K562 (cell line): ENCODE measurements at regions not wholly inside any gene's neighbourhood (a gene's known extent, or its start where the extent isn't known, plus 50 kb on each side); places are given as distances from the start of the nearest gene placed in this dataset.

ENCODE experiments used
- ATAC-seq: fragments of 200-7000 bp; cut with Tn5 transposase; 3 replicates; pipeline ENCODE4 v1.9.1; 2020; ENCODE audit warnings: moderate library complexity
- BruUV-seq: library from RNA; stranded (reverse); fragments of 400-500 nt; replicated peaks from 2 replicates; lab custom pipeline; 2021; lab: Mats Ljungman, UMichigan
- CTCF ChIA-PET: fragments of 300-600 bp; formaldehyde crosslinking; extraction: SDS; loops from one replicate; lab custom pipeline; 2021; ENCODE audit warnings: low intra/inter-chr PET ratio; lab: Yijun Ruan, JAX
- POLR2A ChIA-PET: fragments of 300-600, 350-650 bp; sonication (Branson Sonifier 250); formaldehyde crosslinking; extraction: SDS; loops from one replicate; lab custom pipeline; 2021; ENCODE audit warnings: antibody characterized with exemption, inconsistent platforms; lab: Yijun Ruan, JAX
- DNase-seq, 4 experiments: peaks; one replicate each; pipeline versions ENCODE4 v3.0.0 to v3.0.0-alpha.2; 2011 to 2018; ENCODE audit warnings: low spot score in 3 of 4, mixed read lengths in 3 of 4; ENCODE audit errors: extremely low read depth in 1 of 4
- FAIRE-seq: peaks from 2 replicates; lab custom pipeline; 2011; peaks lifted over from hg19 to GRCh38; lab: Jason Lieb, UNC
- H2AFZ ChIP-seq: 2 replicates; pipeline ENCODE4 v1.6.0; 2011; ENCODE audit warnings: low read depth, low read length, control low read depth, inconsistent platforms
- H3K27ac ChIP-seq: fragments of 200-600 bp; 3 replicates; pipeline ENCODE4 v1.8.0; 2011; ENCODE audit warnings: low read depth, mild to moderate bottlenecking, control low read depth, inconsistent platforms, low read length, moderate library complexity, mixed read lengths; ENCODE audit errors: extremely low read depth
- H3K27me3 ChIP-seq, 2 experiments: fragments of 300-600 bp in 1 of 2; 2 replicates in 1 of 2; 3 replicates in 1 of 2; pipeline versions ENCODE4 v1.6.0 to v1.8.0; 2011; ENCODE audit warnings: inconsistent platforms in 2 of 2, low read length in 2 of 2, mild to moderate bottlenecking in 1 of 2, mixed read lengths in 1 of 2, moderate library complexity in 1 of 2; ENCODE audit not compliant: control insufficient read depth in 2 of 2, insufficient read depth in 2 of 2
- H3K36me3 ChIP-seq: fragments of 300-600 bp; 3 replicates; pipeline ENCODE4 v1.8.0; 2011; ENCODE audit warnings: mild to moderate bottlenecking, low read length, inconsistent platforms; ENCODE audit not compliant: control insufficient read depth, insufficient read depth
- H3K4me1 ChIP-seq, 2 experiments: fragments of 200-600 bp in 1 of 2; replicated peaks in 1 of 2; 2 replicates in 1 of 2; 3 replicates in 1 of 2; pipeline versions ENCODE4 v1.5.1 to v1.8.0; 2011; ENCODE audit warnings: inconsistent platforms in 2 of 2, low read length in 2 of 2, mild to moderate bottlenecking in 1 of 2, mixed read lengths in 1 of 2, moderate library complexity in 1 of 2; ENCODE audit not compliant: control insufficient read depth in 2 of 2, insufficient read depth in 2 of 2
- H3K4me2 ChIP-seq: 2 replicates; pipeline ENCODE4 v1.6.1; 2011; ENCODE audit warnings: low read length, control low read depth, inconsistent platforms, mixed read lengths; ENCODE audit not compliant: insufficient read depth
- H3K4me3 ChIP-seq: fragments of 200-600 bp; sonication (generic), shearing (Covaris generic); 2 replicates; pipeline ENCODE4 v1.5.1; 2016; ENCODE audit warnings: control low read depth, inconsistent platforms
- H3K79me2 ChIP-seq: fragments of 200-600 bp; 3 replicates; pipeline ENCODE4 v1.8.0; 2011; ENCODE audit warnings: low read length, inconsistent platforms; ENCODE audit not compliant: control insufficient read depth, insufficient read depth
- H3K9ac ChIP-seq, 2 experiments: 2 replicates each; pipeline versions ENCODE4 v1.6.0 to v1.6.1; 2011; ENCODE audit warnings: low read depth in 2 of 2, low read length in 2 of 2, control low read depth in 1 of 2, inconsistent platforms in 1 of 2, mild to moderate bottlenecking in 1 of 2, mixed read lengths in 1 of 2; ENCODE audit not compliant: insufficient read depth in 1 of 2
- H3K9me1 ChIP-seq: one replicate; pipeline ENCODE4 v1.6.0; 2011; ENCODE audit warnings: inconsistent platforms, mild to moderate bottlenecking, low read length, moderate library complexity; ENCODE audit not compliant: control insufficient read depth, insufficient read depth
- H3K9me3 ChIP-seq: replicated peaks from 2 replicates; pipeline ENCODE4 v1.5.1; 2011; ENCODE audit warnings: low read depth, low read length, inconsistent platforms; ENCODE audit not compliant: control insufficient read depth, insufficient read depth
- H4K20me1 ChIP-seq: replicated peaks from 2 replicates; pipeline ENCODE4 v1.6.1; 2011; ENCODE audit warnings: low read length, inconsistent platforms, mixed read lengths; ENCODE audit not compliant: control insufficient read depth, insufficient read depth
- POLR3A ChIP-seq: IDR thresholded peaks from 2 replicates; pipeline ENCODE4 v1.6.1; 2011; ENCODE audit warnings: borderline replicate concordance, mild to moderate bottlenecking, moderate library complexity; ENCODE audit not compliant: insufficient read length, insufficient read depth; ENCODE audit errors: extremely low read depth
- RAD21 ChIP-seq, 2 experiments: fragments of 250-450 bp in 1 of 2; fragments of 450-650 bp in 1 of 2; sonication (Bioruptor Pico) in 1 of 2; formaldehyde crosslinking in 1 of 2; IDR thresholded peaks in 1 of 2; conservative IDR thresholded peaks in 1 of 2; 2 replicates each; pipeline versions ENCODE4 v1.4.0 to v1.8.0; 2020 to 2022; ENCODE audit warnings: mild to moderate bottlenecking in 2 of 2, moderate library complexity in 1 of 2
- SOX6 ChIP-seq: fragments of 450-650 bp; IDR thresholded peaks from 2 replicates; pipeline ENCODE4 v1.6.1; 2014; ENCODE audit warnings: mild to moderate bottlenecking
- SRSF3 ChIP-seq: fragments of 200-400 bp; formaldehyde crosslinking; IDR thresholded peaks from 2 replicates; pipeline ENCODE4 v1.6.1; 2016; ENCODE audit warnings: mild to moderate bottlenecking, low read length, moderate library complexity; ENCODE audit not compliant: insufficient read depth
- ZNF23 ChIP-seq: fragments of 250-450 bp; sonication (Bioruptor Pico); IDR thresholded peaks from 2 replicates; pipeline ENCODE4 v1.4.0; 2020; ENCODE audit warnings: mild to moderate bottlenecking
- ZNF584 ChIP-seq: fragments of 200-800 bp; sonication (Bioruptor generic); IDR thresholded peaks from 2 replicates; pipeline ENCODE4 v1.6.1; 2016; ENCODE audit warnings: low read depth, mild to moderate bottlenecking, missing genetic modification characterization, missing compliant biosample characterization
- ZNF695 ChIP-seq: fragments of 450-650 bp; formaldehyde crosslinking; IDR thresholded peaks from 2 replicates; pipeline ENCODE4 v1.4.0; 2020; ENCODE audit warnings: mild to moderate bottlenecking, moderate library complexity
- whole genome bisulfite sequencing: fragments of 100-300 bp; shearing (Covaris generic); methylation state at CpG from one replicate; pipeline ENCODE4 v1.1.6; 2016; ENCODE audit warnings: low coverage, mixed read lengths; ENCODE audit not compliant: insufficient coverage; ENCODE audit errors: missing lambda C conversion rate; 5-methylcytosine and 5-hydroxymethylcytosine counted together
- in situ Hi-C: fragments of 300-500 bp; cut with MboI; formaldehyde crosslinking; loops from 4 replicates; pipeline ENCODE4 v1.15.0; 2018; ENCODE audit warnings: inconsistent platforms, mixed read lengths
- intact Hi-C: fragments of 100-400 bp; cut with micrococcal nuclease; formaldehyde crosslinking; loops from 2 replicates; pipeline ENCODE4 v1.14.2; 2022
- TF ChIP-seq, protein P1 (sequence below): sonication (generic); formaldehyde crosslinking; IDR thresholded peaks from 2 replicates; pipeline ENCODE4 v1.8.1; 2022; ENCODE audit warnings: missing genetic modification reagents
- TF ChIP-seq, protein P2 (sequence below): sonication (generic); formaldehyde crosslinking; IDR thresholded peaks from 2 replicates; pipeline ENCODE4 v1.8.1; 2023; ENCODE audit warnings: mild to moderate bottlenecking, missing genetic modification reagents

DNA sequence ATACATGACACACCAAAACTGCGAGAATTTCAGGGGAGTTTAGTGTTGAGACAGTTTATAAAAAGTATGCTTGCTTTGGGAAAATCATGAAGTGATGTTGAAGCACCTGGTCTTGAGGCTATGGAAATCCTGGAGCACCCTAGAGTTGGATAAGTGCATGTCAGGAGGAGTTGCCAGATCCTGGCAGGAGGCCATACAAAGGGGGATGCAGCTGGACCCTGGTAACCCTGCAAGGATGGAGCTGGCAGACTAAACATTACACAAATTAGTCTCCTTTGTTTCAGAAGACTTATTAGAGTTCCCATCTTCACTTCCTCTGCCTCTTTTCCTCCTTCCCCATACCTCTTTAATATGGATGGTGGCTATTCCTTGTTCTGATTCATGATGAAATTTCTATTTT lies 907.0 kb downstream of the BCL11B start:
- H3K9me1 ChIP-seq: no peaks in the 10 kb centered on the region
- H3K4me3 ChIP-seq: no peak overlapping the region
- no peaks in the 10 kb centered on the region for H3K9me3 ChIP-seq
- no peak overlapping the region for H2AFZ ChIP-seq
- H3K4me2 ChIP-seq: no peak overlapping the region
- H3K4me1 ChIP-seq: no peaks in the 10 kb centered on the region
- H3K9ac ChIP-seq: no peak overlapping the region
- DNase-seq (no peak), FAIRE-seq (no peak), ATAC-seq (no peak)
- no peaks in the 10 kb centered on the region for H4K20me1 ChIP-seq
- no peaks in the 10 kb centered on the region for H3K27me3 ChIP-seq
- TF ChIP-seq ZNF695: no peak
- TF ChIP-seq ZNF23 (CRISPR knock-in tag): no peak
- no peak for TF ChIP-seq SOX6
- no TSS peak for BruUV-seq
- WGBS: 5% methylated on average over 1 of the region's 1 CpG
- intact Hi-C loops (no loop called here), in situ Hi-C loops (no loop called here)
- H3K36me3 ChIP-seq: no peaks in the 10 kb centered on the region
- ChIA-PET POLR2A (no interaction called here), CTCF (no interaction called here)
- H3K27ac ChIP-seq: no peak overlapping the region
- no peaks in the 10 kb centered on the region for H3K79me2 ChIP-seq

DNA sequence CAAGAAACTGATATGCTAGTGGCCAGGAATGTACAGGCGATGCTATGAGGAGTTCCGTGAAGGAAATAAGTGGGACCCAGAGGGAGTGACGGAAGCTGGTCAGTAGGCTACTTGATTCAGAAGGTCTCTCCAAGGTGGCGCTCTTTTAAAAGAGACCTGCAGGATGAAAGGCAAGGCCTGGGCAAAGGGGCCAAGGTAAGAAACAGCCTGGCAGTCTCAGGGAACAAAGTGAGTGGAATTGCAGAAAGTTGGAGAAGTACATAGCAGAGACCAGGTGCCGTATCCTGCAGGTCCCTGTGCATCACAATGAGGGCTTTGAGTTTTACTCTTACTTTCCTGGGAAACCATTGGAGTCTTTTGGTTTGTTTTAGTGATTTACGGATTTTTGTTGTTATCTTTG lies 905.6 kb downstream of the BCL11B start:
- no peak overlapping the region for H3K27ac ChIP-seq
- no peaks in the 10 kb centered on the region for H3K9me3 ChIP-seq
- WGBS: 0% methylated on average over 6 of the region's 6 CpGs
- intact Hi-C loops (no loop called here), in situ Hi-C loops (no loop called here)
- ChIA-PET POLR2A (no interaction called here), CTCF (no interaction called here)
- no peak overlapping the region for H2AFZ ChIP-seq
- DNase-seq: no peak
- no peak for FAIRE-seq
- H3K27me3 ChIP-seq: no peaks in the 10 kb centered on the region
- no peaks in the 10 kb centered on the region for H3K79me2 ChIP-seq
- H3K9me1 ChIP-seq: no peaks in the 10 kb centered on the region
- H3K9ac ChIP-seq: no peak overlapping the region
- ATAC-seq: no peak
- no peak for TF ChIP-seq POLR3A
- TF ChIP-seq, protein P1, sequence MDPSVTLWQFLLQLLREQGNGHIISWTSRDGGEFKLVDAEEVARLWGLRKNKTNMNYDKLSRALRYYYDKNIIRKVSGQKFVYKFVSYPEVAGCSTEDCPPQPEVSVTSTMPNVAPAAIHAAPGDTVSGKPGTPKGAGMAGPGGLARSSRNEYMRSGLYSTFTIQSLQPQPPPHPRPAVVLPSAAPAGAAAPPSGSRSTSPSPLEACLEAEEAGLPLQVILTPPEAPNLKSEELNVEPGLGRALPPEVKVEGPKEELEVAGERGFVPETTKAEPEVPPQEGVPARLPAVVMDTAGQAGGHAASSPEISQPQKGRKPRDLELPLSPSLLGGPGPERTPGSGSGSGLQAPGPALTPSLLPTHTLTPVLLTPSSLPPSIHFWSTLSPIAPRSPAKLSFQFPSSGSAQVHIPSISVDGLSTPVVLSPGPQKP (CRISPR knock-in tag): no peak
- TF ChIP-seq, protein P2, sequence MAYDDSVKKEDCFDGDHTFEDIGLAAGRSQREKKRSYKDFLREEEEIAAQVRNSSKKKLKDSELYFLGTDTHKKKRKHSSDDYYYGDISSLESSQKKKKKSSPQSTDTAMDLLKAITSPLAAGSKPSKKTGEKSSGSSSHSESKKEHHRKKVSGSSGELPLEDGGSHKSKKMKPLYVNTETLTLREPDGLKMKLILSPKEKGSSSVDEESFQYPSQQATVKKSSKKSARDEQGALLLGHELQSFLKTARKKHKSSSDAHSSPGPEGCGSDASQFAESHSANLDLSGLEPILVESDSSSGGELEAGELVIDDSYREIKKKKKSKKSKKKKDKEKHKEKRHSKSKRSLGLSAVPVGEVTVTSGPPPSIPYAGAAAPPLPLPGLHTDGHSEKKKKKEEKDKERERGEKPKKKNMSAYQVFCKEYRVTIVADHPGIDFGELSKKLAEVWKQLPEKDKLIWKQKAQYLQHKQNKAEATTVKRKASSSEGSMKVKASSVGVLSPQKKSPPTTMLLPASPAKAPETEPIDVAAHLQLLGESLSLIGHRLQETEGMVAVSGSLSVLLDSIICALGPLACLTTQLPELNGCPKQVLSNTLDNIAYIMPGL (CRISPR knock-in tag): no peak
- TF ChIP-seq ZNF584 (CRISPR knock-in tag): no peak
- no peak for TF ChIP-seq SRSF3
- TF ChIP-seq RAD21 (CRISPR knock-in tag; conservative IDR thresholded peaks at IDR 0.05 in 1 of 2, IDR thresholded peaks at IDR 0.05 in 1 of 2): no peak
- H3K4me1 ChIP-seq: no peaks in the 10 kb centered on the region
- H3K36me3 ChIP-seq: no peaks in the 10 kb centered on the region
- H4K20me1 ChIP-seq: no peaks in the 10 kb centered on the region
- H3K4me2 ChIP-seq: no peak overlapping the region
- no peak overlapping the region for H3K4me3 ChIP-seq
- BruUV-seq: no TSS peak
